Caco-2 (cell line): ENCODE measurements at regions not wholly inside any gene's neighbourhood (a gene's known extent, or its start where the extent isn't known, plus 50 kb on each side); places are given as distances from the start of the nearest gene placed in this dataset.

Experiments
- BruUV-seq: library from RNA; stranded (reverse); fragments of 400-500 nt; replicated peaks from 2 replicates; lab custom pipeline; 2021; lab: Mats Ljungman, UMichigan
- CTCF ChIA-PET: fragments of 300-600 bp; sonication (Branson Sonifier 250); formaldehyde crosslinking; loops from one replicate; lab custom pipeline; 2022; ENCODE audit warnings: antibody characterized with exemption; lab: Charles Lee
- POLR2A ChIA-PET: fragments of 300-600 bp; sonication (Branson Sonifier 250); formaldehyde crosslinking; loops from one replicate; lab custom pipeline; 2022; ENCODE audit warnings: antibody characterized with exemption; lab: Charles Lee
- DNase-seq, 2 experiments: peaks; one replicate each; pipeline versions ENCODE4 v3.0.0 to v3.0.0-alpha.2; 2020 to 2022
- H3K27me3 ChIP-seq: replicated peaks from 2 replicates; pipeline ENCODE4 v1.6.0; 2011; ENCODE audit warnings: low read length; ENCODE audit not compliant: control insufficient read depth, insufficient read depth
- H3K36me3 ChIP-seq: 2 replicates; pipeline ENCODE4 v1.5.1; 2011; ENCODE audit warnings: low read length; ENCODE audit not compliant: control insufficient read depth, insufficient read depth
- H3K4me1 ChIP-seq: fragments of 250-450 bp; sonication (Bioruptor Pico); 2 replicates; pipeline ENCODE4 v1.5.1; 2020; ENCODE audit warnings: mild to moderate bottlenecking
- H3K4me3 ChIP-seq: 2 replicates; pipeline ENCODE4 v1.5.1; 2011; ENCODE audit warnings: low read depth, mild to moderate bottlenecking, control low read depth, low read length
- H3K9me3 ChIP-seq: fragments of 250-450 bp; sonication (Bioruptor Pico); 2 replicates; pipeline ENCODE4 v1.5.1; 2020; ENCODE audit warnings: mild to moderate bottlenecking, moderate library complexity
- H3K27ac Mint-ChIP-seq: one replicate; pipeline ENCODE4 v1.8.0; 2022; ENCODE audit warnings: mixed read lengths; ENCODE audit not compliant: unreplicated experiment
- H3K27me3 Mint-ChIP-seq: one replicate; pipeline ENCODE4 v1.8.0; 2022; ENCODE audit warnings: mixed read lengths; ENCODE audit not compliant: insufficient read depth, unreplicated experiment
- H3K36me3 Mint-ChIP-seq: one replicate; pipeline ENCODE4 v1.8.0; 2022; ENCODE audit warnings: mild to moderate bottlenecking, mixed read lengths; ENCODE audit not compliant: insufficient read depth, unreplicated experiment
- H3K4me1 Mint-ChIP-seq: one replicate; pipeline ENCODE4 v1.8.0; 2022; ENCODE audit warnings: low read depth, mixed read lengths; ENCODE audit not compliant: unreplicated experiment
- H3K4me3 Mint-ChIP-seq: one replicate; pipeline ENCODE4 v1.8.0; 2022; ENCODE audit warnings: mild to moderate bottlenecking, moderate library complexity, mixed read lengths; ENCODE audit not compliant: unreplicated experiment
- H3K9me3 Mint-ChIP-seq: one replicate; pipeline ENCODE4 v1.8.0; 2022; ENCODE audit warnings: mixed read lengths; ENCODE audit not compliant: unreplicated experiment
- intact Hi-C: fragments of 100-400 bp; cut with micrococcal nuclease; formaldehyde crosslinking; loops from one replicate; pipeline ENCODE4 v1.10.0; 2022; ENCODE audit not compliant: unreplicated experiment
- TF ChIP-seq, protein P1 (sequence below), 2 experiments: fragments of 200-600 bp in 1 of 2; IDR thresholded peaks; 1 replicate in 1 of 2; 2 replicates in 1 of 2; pipeline versions ENCODE4 v1.5.1 to v1.8.0; 2011 to 2022; ENCODE audit warnings: antibody characterized with exemption in 1 of 2, control low read depth in 1 of 2, inconsistent platforms in 1 of 2, low read depth in 1 of 2, low read length in 1 of 2, mild to moderate bottlenecking in 1 of 2, moderate library complexity in 1 of 2; ENCODE audit not compliant: insufficient read depth in 1 of 2, severe bottlenecking in 1 of 2, unreplicated experiment in 1 of 2

DNA sequence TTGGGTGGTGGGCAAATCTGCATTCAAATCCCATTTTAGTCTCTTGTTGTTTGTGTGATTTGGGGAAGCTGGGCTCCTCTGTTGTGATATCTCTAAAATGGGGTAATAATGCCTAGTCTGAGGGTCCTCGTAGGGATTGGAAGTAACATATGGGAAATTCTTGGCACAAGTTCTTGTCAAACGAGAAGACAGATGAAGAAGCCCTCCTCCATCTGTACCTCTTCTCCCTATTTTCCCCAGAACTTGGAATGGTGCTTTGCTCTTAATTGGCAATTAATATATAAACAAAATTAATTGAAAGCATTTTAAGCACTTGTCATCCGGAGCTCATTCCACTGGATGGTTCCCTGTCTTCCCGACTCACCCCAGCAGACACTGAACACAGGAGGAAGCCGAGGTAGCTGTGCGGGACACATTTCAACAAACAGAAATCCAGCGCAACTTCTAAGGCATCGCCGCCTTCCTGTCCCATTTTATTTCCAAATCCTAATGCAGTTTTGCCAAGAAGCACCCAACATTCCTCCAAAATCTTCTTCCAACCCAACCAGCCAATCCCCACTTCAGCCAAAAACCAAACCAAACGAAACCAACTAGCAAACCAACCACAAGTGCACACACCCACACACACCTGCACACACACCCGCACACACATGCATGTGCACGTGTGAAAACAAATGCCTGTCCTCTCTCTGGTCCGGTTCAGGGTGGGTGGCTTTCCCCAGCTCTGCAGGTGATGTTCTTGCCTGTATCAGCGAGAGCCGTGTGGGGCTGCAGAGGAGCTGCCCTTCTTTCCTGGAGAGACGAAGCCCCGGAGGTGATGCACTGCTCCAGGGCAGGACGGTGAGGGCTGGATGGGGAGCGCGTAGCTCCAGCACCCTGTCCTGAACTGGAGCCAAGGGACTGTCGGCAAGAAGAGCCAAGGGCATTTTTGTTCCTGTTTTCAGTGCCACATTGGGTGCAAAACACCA, 100.8 kb upstream of the B3GAT1 start:
- CTCF ChIA-PET, result no interaction called here
- no peak overlapping the region for H3K27ac Mint-ChIP-seq
- H3K4me3 Mint-ChIP-seq, result no peak overlapping the region

DNA sequence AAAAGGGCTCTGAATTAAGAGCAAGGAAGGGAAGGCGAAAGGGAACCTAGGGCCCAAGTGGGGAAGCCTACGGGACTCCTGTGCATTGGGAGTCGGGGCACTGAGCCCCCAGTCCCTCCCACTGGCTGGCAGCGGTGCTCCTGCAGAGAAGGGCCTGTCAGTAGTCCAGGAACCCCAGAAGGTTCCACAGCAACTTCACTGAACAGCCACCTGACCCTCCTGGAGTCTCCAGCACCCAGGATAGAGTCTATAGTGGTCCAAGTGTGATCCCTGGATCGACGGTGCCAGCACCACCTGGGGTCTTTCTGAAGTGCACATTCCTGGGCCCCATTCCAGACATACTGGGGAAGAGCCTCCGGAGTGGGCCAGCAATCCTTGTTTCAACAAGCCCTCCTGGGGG, 100.0 kb upstream of the B3GAT1 start:
- TF ChIP-seq, protein P1, sequence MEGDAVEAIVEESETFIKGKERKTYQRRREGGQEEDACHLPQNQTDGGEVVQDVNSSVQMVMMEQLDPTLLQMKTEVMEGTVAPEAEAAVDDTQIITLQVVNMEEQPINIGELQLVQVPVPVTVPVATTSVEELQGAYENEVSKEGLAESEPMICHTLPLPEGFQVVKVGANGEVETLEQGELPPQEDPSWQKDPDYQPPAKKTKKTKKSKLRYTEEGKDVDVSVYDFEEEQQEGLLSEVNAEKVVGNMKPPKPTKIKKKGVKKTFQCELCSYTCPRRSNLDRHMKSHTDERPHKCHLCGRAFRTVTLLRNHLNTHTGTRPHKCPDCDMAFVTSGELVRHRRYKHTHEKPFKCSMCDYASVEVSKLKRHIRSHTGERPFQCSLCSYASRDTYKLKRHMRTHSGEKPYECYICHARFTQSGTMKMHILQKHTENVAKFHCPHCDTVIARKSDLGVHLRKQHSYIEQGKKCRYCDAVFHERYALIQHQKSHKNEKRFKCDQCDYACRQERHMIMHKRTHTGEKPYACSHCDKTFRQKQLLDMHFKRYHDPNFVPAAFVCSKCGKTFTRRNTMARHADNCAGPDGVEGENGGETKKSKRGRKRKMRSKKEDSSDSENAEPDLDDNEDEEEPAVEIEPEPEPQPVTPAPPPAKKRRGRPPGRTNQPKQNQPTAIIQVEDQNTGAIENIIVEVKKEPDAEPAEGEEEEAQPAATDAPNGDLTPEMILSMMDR (IDR thresholded peaks at IDR 0.05; ENCODE audit: insufficient read depth in 1 of 2, low read depth in 1 of 2, low read length in 1 of 2, severe bottlenecking in 1 of 2, unreplicated experiment in 1 of 2), result no peak
- Histone ChIP-seq H3K36me3 (no peaks in the 10 kb centered on the region), H3K27me3 (no peaks in the 10 kb centered on the region; the same call in 1 of the 2 replicates), H3K4me3 (no peak overlapping the region), H3K4me1 (no peaks in the 10 kb centered on the region), H3K9me3 (no peaks in the 10 kb centered on the region)
- intact Hi-C loops, result no loop called here
- no peaks in the 10 kb centered on the region for H3K9me3 Mint-ChIP-seq
- CTCF ChIA-PET, result no interaction called here
- no TSS peak for BruUV-seq
- H3K36me3 Mint-ChIP-seq, result no peaks in the 10 kb centered on the region
- no peaks in the 10 kb centered on the region for H3K4me1 Mint-ChIP-seq
- POLR2A ChIA-PET, result no interaction called here
- peaks cover 32% of the 10 kb centered on the region for H3K27me3 Mint-ChIP-seq
- H3K4me3 Mint-ChIP-seq, result no peak overlapping the region
- DNase-seq, result peak in 1 of 2 experiments; percentile 24
- H3K27ac Mint-ChIP-seq, result no peak overlapping the region

More for the DNA sequence above, 100.8 kb upstream of the B3GAT1 start:
- Histone ChIP-seq H3K4me3 (no peak overlapping the region), H3K27me3 (no peaks in the 10 kb centered on the region; the same call in 1 of the 2 replicates), H3K4me1 (no peaks in the 10 kb centered on the region), H3K36me3 (no peaks in the 10 kb centered on the region), H3K9me3 (no peaks in the 10 kb centered on the region)
- Mint-ChIP-seq H3K27me3 (peaks cover 32% of the 10 kb centered on the region), H3K36me3 (no peaks in the 10 kb centered on the region), H3K4me1 (no peaks in the 10 kb centered on the region), H3K9me3 (no peaks in the 10 kb centered on the region)
- POLR2A ChIA-PET, result no interaction called here
- DNase-seq, result no peak
- BruUV-seq, result no TSS peak
- TF ChIP-seq, protein P1 (IDR thresholded peaks at IDR 0.05; ENCODE audit: insufficient read depth in 1 of 2, low read depth in 1 of 2, low read length in 1 of 2, severe bottlenecking in 1 of 2, unreplicated experiment in 1 of 2), result no peak
- intact Hi-C loops, result no loop called here

DNA sequence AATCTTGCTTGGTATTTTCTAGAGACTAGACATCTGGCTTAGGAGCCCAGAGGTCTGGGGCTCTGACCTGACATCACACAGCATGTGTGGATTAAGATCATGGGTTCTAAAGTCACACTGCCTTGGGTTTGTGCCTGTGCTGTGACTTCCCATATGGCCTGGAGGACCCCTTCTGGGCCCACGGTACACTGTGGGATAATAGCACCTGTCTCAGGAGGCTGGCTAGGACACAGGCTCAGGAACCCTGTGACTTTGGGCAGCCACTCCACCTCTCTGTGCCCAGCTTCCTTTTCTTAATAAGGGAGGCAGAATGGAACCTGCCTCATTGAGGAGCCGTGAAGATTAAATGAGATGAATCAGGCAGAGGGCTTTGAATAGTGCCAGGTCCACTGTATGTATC, 99.2 kb upstream of the B3GAT1 start:
- Mint-ChIP-seq H3K9me3 (no peaks in the 10 kb centered on the region), H3K27ac (no peak overlapping the region), H3K36me3 (no peaks in the 10 kb centered on the region), H3K27me3 (peaks cover 32% of the 10 kb centered on the region), H3K4me3 (no peak overlapping the region), H3K4me1 (no peaks in the 10 kb centered on the region)
- CTCF ChIA-PET, result no interaction called here
- H3K4me3 ChIP-seq, result no peak overlapping the region
- no peaks in the 10 kb centered on the region for H3K36me3 ChIP-seq
- DNase-seq, result peak in 1 of 2 experiments; percentile 23
- TF ChIP-seq, protein P1 (IDR thresholded peaks at IDR 0.05; ENCODE audit: insufficient read depth in 1 of 2, low read depth in 1 of 2, low read length in 1 of 2, severe bottlenecking in 1 of 2, unreplicated experiment in 1 of 2), result no peak
- no peaks in the 10 kb centered on the region for H3K9me3 ChIP-seq
- BruUV-seq, result no TSS peak
- H3K4me1 ChIP-seq, result no peaks in the 10 kb centered on the region
- peaks cover 2% of the 10 kb centered on the region; the same call in 1 of the 2 replicates for H3K27me3 ChIP-seq
- POLR2A ChIA-PET, result no interaction called here
- intact Hi-C loops, result no loop called here
